H1 (cell line): ENCODE measurements at regions not wholly inside any gene's neighbourhood (a gene's known extent, or its start where the extent isn't known, plus 50 kb on each side); places are given as distances from the start of the nearest gene placed in this dataset.

Source experiments
- CHD7 ChIP-seq: fragments of 300-600 bp; sonication (generic); IDR thresholded peaks from 2 replicates; pipeline ENCODE4 v1.7.1; 2012; ENCODE audit warnings: low read length, moderate library complexity, mild to moderate bottlenecking, inconsistent platforms; ENCODE audit not compliant: insufficient replicate concordance
- EZH2 ChIP-seq: fragments of 200-600 bp; sonication (generic); IDR thresholded peaks from 2 replicates; pipeline ENCODE4 v1.7.1; 2012; ENCODE audit warnings: low read depth, mild to moderate bottlenecking, moderate library complexity, low read length, inconsistent platforms; ENCODE audit not compliant: severe bottlenecking
- JUND ChIP-seq: IDR thresholded peaks from 2 replicates; pipeline ENCODE4 v1.6.1; 2011; ENCODE audit warnings: mild to moderate bottlenecking, improper control_type of control experiment, low read length
- KDM1A ChIP-seq: fragments of 200-600, 300-600 bp; sonication (generic); IDR thresholded peaks from 2 replicates; pipeline ENCODE4 v1.7.1; 2016; ENCODE audit warnings: mild to moderate bottlenecking, low read length, borderline replicate concordance
- POLR2A ChIP-seq, 2 experiments: IDR thresholded peaks; 1 replicate in 1 of 2; 2 replicates in 1 of 2; pipeline ENCODE4 v1.6.1; 2011; ENCODE audit warnings: low read depth in 2 of 2, low read length in 2 of 2, mild to moderate bottlenecking in 2 of 2; ENCODE audit errors: control extremely low read depth in 1 of 2

GRCh38 chr5:158054223-158055110 lies 195.5 kb upstream of the CLINT1 start (continued):
- TF ChIP-seq CHD7 = no peak
- no peak for TF ChIP-seq EZH2
- no peak for TF ChIP-seq KDM1A
- TF ChIP-seq POLR2A (IDR thresholded peaks at IDR 0.05; ENCODE audit: control extremely low read depth in 1 of 2, low read depth in 2 of 2, low read length in 2 of 2) = no peak
- TF ChIP-seq JUND = no peak
